ENCODE measurements at regions not wholly inside any gene's neighbourhood (a gene's known extent, or its start where the extent isn't known, plus 50 kb on each side); places are given as distances from the start of the nearest gene placed in this dataset.

DNA sequence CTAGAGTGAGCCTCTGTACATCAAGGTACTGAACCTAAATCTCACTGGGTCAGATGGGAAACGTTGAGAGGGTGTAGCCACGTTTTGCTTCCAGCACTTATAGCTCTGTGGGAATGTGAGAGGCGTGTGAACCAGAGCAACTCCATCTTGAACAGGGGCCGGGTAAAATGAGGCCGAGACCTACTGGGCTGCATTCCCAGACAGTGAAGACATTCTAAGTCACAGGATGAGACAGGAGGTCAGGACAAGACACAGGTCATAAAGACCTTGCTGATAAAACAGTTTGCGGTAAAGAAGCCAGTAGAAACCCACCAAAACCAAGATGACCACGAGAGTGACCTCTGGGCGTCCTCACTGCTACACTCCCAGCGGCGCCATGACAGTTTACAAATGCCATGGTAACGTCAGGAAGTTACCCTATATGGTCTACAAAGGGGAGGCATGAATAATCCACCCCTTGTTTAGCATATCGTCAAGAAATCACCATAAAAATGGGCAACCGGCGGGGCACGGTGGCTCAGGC lies 63.4 kb upstream of the NCOR2 start:
- no peak for DNase-seq (ENCODE audit: low read depth)

DNA sequence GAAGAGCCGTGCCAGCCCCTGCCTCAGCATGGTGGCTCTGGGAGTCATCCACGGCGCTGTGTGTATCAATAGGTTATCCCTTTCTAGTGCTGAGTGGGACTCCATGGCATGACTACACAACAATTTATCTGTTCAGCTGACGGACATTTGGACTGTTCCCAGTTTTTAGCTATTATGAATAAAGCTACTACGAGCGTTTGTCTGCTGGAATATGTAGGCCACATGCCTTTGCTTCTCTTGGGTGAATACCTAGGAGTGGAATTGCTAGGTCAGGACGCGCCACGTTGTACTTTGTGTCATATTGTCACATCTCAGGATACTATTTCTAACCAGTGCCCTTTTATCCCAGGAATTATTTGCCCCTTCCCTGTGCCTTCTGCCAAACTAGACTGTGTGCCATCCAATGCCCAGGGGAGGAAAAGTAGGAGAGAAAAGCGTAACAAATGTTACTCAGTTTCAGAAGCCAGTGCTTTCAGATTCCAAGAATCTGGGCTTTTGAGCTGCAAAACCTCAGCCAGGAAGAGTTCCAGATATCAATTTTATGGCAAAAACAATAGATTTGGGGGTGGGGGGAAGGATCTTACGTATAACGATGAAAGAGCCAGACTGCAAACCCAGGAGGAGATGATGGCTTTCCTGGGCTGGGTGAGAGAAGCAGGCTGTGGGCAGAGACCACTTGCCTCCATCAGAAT lies 62.5 kb upstream of the NCOR2 start:
- DNase-seq (ENCODE audit: low read depth): no peak

DNA sequence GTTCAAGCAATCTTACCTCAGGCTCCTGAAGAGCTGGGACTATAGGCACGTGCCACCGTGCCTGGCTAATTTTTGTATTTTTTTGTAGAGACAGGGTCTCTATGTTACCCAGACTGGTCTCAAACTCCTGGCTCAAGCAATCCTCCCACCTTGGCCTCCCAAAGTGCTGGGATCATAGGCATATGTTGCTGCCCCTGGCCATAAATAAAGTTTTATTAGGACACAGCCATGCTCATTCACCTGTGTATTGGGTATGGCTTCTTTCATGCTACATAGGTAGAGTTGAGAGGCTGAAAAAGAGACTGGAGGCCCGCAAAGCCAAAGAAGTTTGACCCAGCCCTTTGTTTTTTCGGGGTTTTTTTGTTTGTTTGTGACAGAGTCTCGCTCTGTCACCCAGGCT lies 61.7 kb upstream of the NCOR2 start:
- DNase-seq (ENCODE audit: low read depth): no peak

DNA sequence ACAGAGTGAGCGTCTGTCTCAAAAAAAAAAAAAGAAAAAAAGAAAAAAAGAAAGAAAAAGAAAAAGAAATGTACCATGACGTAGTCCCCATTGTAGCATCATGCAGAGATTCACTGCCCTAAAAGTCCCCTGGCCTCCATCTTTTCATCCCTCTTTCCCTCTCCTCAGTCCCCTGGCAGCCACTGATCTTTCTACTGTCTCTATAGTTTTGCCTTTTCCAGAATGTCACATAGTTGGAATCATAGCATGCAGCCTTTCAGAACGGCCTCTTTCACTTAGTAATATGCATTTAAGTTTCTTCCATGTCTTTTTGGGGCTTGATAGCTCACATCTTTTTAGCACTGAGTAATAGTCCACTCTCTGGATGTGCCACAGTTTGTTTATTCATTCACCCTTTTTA lies 60.5 kb upstream of the NCOR2 start:
- DNase-seq (ENCODE audit: low read depth): no peak

DNA sequence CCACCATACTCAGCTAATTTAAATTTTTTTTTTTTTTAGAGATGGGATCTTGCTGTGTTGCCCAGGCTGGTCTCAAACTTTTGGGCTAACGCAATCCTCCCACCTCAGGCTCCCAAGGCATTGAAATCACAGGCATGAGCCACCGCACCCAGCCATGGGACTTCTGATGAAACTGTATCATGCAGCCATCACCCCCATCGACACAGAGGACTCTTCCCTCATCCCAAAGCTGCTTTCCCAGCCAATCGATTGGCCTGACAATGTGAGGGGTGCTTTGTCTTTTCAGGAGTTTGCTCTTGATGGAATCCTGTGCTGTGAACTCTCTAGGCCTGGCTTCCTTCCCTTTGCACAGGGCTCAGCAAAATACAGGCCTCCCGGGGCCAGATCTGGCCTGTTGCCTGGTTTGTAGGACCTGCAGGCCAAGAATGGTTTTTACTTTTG lies 59.6 kb upstream of the NCOR2 start:
- peak; percentile 73 for DNase-seq (ENCODE audit: low read depth)

DNA sequence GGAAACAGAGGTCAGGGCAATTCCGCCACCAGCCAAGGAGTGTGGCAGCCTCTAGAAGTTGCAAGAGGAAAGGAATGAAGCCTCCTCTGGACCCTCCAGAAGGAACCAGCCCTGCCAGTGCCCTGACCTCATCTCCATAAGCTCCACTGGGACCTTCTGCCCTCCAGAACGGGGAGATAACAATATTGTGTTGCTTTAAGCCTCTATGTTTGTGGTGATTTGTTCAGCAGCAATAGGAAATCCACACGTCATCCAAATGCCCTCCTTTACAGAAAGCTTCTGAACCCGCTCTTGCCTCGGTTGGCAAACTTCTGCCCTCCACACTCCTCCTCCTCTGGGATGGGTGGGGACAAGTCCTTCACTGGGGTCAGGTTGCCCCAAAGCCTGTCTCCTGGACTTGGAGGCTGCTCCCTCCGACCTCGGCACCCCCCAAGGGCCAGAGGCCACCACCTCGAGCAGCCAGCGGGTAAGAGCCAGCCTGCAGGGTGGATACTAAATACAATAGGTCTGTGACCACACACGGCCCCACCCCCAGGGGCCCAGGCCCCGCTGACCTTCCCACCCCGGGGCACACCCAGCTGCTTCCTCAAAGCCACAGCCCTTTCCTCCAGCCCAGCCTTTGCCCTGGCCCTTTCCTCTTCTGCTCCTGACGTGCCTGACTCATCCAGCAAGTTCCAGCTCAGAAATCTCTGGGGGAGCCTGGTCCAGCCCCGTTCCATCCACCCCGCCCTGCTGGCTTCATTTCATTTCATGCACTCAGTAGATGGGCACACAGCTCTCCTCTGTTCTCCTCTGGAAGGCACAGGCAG lies 58.7 kb upstream of the NCOR2 start:
- peak; percentile 90 for DNase-seq (ENCODE audit: low read depth)

DNA sequence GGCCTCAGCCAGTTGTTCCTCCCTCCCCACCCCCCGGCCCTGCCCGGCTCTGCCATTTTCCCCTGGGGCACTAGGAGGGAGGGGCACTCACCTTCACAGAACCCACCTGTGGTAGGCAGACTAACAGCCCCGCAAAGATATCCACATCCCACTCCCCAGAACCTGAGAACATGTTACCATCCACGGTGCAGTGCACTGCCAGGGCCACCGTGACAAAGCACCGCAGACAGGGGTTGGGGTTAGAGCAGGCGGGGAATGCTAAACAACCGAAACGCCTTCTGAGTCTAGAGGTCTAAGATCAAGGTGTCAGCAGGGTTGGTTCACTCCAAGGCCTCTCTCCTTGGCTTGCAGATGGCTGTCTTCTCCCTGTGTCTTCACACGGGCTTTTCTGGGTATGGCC lies 57.4 kb upstream of the NCOR2 start:
- DNase-seq (ENCODE audit: low read depth): no peak

DNA sequence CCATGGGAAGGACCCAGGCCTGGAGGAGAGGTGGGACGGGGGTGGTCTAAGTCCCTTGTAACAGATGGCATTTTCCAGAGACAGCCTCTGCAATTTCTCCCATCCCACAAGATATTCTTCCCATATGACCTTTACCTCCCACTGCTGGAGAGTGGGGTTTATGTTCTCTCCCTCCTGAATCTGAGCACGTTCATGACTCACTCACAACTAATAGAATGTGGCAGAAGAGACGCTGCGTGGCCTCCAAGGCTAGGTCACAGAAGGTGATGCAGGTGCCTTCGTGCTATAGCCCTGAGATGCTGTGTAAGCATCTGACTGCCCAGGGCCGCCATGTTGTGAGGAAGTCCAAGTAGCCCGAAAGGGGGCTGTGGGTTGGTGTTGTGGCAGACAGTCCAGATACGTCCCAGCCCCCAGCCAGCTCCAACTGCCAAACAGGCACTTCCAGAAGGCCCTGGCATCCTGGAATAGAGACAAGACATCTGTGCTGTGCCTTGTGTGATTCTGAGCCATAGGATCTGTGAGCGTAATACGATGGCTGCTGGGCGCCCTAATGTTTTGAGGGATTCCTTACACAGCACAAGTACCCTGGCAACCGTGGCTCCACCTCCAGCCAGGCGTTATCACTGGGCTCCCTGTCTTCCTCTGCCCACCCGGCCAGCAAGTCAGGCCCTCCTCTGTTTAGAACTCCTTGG lies 56.1 kb upstream of the NCOR2 start:
- DNase-seq (ENCODE audit: low read depth): no peak

DNA sequence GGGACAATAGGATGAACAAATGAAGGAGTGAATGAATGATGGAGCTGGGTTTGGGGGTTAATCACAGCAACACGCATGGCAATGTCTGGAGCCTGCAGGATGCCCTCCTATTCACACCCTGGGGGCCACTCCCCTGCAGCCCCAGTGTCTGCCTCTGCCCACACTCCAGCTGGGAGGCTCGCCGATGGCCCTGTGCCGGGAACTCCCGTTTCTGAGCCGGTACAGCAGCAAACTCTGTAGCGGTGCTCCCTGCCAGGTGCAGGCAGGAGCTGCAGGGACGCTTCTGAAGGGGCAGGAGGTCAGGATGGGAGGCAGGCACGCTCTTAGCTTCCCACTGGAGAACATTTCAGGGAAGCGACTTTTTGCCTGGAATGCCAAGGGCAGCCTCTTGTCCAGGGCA lies 55.4 kb upstream of the NCOR2 start:
- no peak for DNase-seq (ENCODE audit: low read depth)

DNA sequence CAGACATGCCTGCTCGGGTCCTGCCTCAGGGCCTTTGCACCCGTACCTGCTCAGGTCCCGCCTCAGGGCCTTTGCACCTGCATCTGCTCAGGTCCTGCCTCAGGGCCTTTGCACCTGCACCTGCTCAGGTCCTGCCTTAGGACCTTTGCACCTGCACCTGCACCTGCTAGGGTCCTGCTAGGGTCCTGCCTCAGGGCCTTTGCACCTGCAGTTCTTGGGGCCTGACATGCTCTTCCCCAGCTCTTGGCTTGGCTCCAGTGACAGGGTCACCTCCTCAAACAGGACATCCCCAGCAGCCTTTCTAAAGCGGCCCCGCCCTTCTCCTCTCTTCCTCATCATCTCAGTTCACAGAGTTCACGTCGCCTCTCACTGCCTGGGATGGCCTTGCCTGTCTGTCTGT lies 54.9 kb upstream of the NCOR2 start:
- no peak for DNase-seq (ENCODE audit: low read depth)

DNA sequence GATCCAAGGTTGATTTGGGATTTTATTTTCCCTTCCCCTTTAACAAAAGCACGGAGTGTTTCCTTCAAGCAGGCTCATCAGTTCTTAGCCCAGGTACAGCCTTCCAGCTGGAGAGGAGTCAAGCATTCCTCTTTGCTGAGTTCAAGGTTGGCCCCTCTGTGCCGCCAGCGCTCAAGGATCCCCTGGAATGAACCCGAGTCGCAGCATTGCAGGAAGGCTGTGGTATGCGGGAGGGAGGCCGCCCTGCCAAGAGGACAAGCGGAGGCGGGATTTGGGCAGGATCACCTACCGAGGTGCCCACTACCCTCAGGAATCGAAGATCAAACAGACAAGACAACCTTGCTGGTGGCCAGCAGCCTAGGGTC lies 53.9 kb upstream of the NCOR2 start:
- no peak for DNase-seq (ENCODE audit: low read depth)

DNA sequence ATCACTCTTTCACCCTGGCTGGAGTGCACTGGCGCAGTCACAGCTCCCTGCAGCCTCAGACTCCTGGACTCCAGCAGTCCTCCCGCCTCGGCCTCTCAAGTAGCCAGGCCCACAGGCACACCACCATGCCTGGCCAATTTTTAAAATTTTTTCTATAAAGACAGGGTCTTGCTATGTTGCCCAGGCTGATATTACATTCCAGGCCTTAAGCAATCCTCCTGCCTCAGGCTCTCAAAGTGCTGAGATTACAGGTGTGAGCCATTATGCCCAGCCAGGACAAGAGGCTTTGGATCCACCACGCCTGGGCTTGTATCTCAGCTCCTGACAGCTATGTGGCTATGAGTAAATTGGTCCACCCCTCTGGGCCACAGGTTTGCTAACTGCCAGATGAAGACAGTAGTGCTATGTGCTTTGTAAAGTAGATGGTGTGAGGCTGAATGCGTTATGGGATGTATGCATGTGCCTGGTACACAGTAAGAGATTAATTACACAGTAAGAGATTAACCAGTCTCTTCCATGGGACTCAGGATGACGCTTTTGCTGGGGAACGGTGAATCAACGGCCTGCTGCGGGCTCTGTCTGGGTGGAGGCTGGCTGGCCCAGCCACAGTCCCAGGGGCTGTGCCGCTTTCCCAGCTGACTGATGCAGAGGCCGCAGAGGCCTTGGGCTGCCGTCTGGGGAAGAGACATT lies 53.3 kb upstream of the NCOR2 start:
- peak; percentile 42 for DNase-seq (ENCODE audit: low read depth)

DNA sequence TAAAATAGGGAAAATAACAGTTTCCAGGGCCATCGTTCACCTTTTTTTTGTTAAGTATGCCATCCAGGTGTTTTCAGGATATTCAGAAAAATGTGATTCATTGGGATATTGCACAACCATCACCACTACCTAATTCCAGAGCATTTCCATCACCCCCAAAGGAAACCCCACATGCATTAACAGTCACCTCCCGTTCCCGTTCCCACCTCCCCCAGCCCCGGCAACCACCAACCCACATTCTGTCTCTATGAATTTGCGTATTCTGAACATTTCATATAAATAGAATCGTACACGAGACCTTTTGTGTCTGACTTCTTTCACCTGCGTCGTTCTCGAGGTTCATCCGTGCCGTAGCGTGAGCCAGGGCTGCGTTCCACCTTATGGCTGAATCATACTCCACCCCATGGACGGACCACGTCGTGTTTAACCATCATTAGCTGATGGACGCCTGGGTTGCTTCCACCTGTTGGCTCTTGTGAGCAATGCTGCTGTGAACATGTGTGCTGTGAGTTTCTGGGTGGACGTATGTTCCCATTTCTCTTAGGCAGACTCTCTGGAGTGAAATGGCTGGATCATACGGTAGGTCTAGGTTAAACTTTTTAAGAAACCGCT lies 51.0 kb upstream of the NCOR2 start:
- no peak for DNase-seq (ENCODE audit: low read depth)

DNA sequence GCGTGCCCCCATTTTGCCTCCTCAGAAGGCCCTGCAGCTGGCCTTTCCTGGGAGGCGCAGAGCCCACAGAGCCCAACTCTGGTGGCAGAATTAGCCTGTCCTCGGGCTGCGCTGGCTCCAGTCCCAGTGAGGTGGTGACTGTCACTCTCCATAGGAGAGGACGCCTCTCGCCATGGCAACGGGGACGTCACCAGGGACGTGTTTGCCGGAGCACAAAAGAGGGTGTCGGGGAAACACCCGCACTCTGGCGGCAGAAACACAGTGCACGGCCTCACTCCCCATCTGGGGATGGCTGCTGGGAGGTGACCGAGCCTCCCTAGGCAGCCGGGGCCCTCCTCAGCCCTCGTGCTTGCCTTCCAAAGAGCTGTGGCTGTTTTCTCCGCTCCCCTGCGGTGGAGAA lies 50.2 kb upstream of the NCOR2 start:
- DNase-seq (ENCODE audit: low read depth): no peak
